HepG2 (cell line): ENCODE measurements at regions not wholly inside any gene's neighbourhood (a gene's known extent, or its start where the extent isn't known, plus 50 kb on each side); places are given as distances from the start of the nearest gene placed in this dataset.

Source experiments
- ATAC-seq: fragments of 200-7000 bp; cut with Tn5 transposase; 3 replicates; pipeline ENCODE4 v1.9.1; 2020; ENCODE audit warnings: mild to moderate bottlenecking, moderate library complexity
- BruUV-seq: library from RNA; stranded (reverse); fragments of 400-500 nt; replicated peaks from 2 replicates; lab custom pipeline; 2021; lab: Mats Ljungman, UMichigan
- CTCF ChIA-PET: fragments of 300-600 bp; formaldehyde crosslinking; extraction: SDS; loops from one replicate; lab custom pipeline; 2021; ENCODE audit warnings: low total read pairs, inconsistent platforms, low intra/inter-chr PET ratio; lab: Yijun Ruan, JAX
- POLR2A ChIA-PET: fragments of 350-600 bp; sonication (Branson Sonifier 250); formaldehyde crosslinking; loops from one replicate; lab custom pipeline; 2020; ENCODE audit warnings: antibody characterized with exemption, inconsistent platforms; lab: Yijun Ruan, JAX
- DNase-seq: peaks from one replicate; pipeline ENCODE4 v3.0.0-alpha.2; 2015; ENCODE audit warnings: low spot score
- FAIRE-seq: peaks from 3 replicates; lab custom pipeline; 2011; peaks lifted over from hg19 to GRCh38; lab: Jason Lieb, UNC
- H2AFZ ChIP-seq: one replicate; pipeline ENCODE4 v1.6.1; 2011; ENCODE audit warnings: low read length, inconsistent platforms
- H3K27ac ChIP-seq: fragments of 300-600 bp; 3 replicates; pipeline ENCODE4 v1.8.0; 2011; ENCODE audit warnings: mixed run types, mild to moderate bottlenecking, mixed read lengths, low read length, inconsistent platforms; ENCODE audit not compliant: insufficient read depth; ENCODE audit errors: extremely low read length
- H3K27me3 ChIP-seq, 2 experiments: fragments of 200-600 bp in 1 of 2; 2 replicates in 1 of 2; 3 replicates in 1 of 2; pipeline versions ENCODE4 v1.6.0 to v1.8.0; 2011; ENCODE audit warnings: low read length in 2 of 2, mild to moderate bottlenecking in 2 of 2, moderate library complexity in 2 of 2, inconsistent platforms in 1 of 2; ENCODE audit not compliant: insufficient read depth in 2 of 2, control insufficient read depth in 1 of 2
- H3K36me3 ChIP-seq, 2 experiments: fragments of 200-600 bp in 1 of 2; replicated peaks in 1 of 2; 2 replicates in 1 of 2; 3 replicates in 1 of 2; pipeline versions ENCODE4 v1.5.1 to v1.8.0; 2011; ENCODE audit warnings: low read length in 2 of 2, inconsistent platforms in 1 of 2; ENCODE audit not compliant: insufficient read depth in 2 of 2, control insufficient read depth in 1 of 2
- H3K4me1 ChIP-seq: 2 replicates; pipeline ENCODE4 v1.5.1; 2012; ENCODE audit warnings: low read length, inconsistent platforms; ENCODE audit not compliant: insufficient read depth
- H3K4me2 ChIP-seq: 2 replicates; pipeline ENCODE4 v1.6.0; 2011; ENCODE audit warnings: low read depth, low read length, inconsistent platforms
- H3K4me3 ChIP-seq, 3 experiments: fragments of 200-600 bp in 1 of 3; sonication (generic), shearing (Covaris generic) in 1 of 3; replicated peaks in 1 of 3; 2 replicates each; pipeline ENCODE4 v1.5.1; 2011 to 2016; ENCODE audit warnings: low read length in 3 of 3, inconsistent platforms in 2 of 3, low read depth in 2 of 3, mild to moderate bottlenecking in 2 of 3, control low read depth in 1 of 3, mixed read lengths in 1 of 3; ENCODE audit not compliant: insufficient read depth in 1 of 3
- H3K79me2 ChIP-seq: one replicate; pipeline ENCODE4 v1.6.1; 2011; ENCODE audit warnings: low read length, inconsistent platforms; ENCODE audit not compliant: insufficient read depth
- H3K9ac ChIP-seq: 2 replicates; pipeline ENCODE4 v1.6.0; 2011; ENCODE audit warnings: mild to moderate bottlenecking, low read depth, low read length, inconsistent platforms; ENCODE audit not compliant: insufficient read depth
- H3K9me3 ChIP-seq: 2 replicates; pipeline ENCODE4 v1.5.1; 2012; ENCODE audit warnings: mild to moderate bottlenecking, low read length
- H4K20me1 ChIP-seq: 2 replicates; pipeline ENCODE4 v1.6.0; 2011; ENCODE audit warnings: inconsistent platforms, mild to moderate bottlenecking, low read length, moderate library complexity; ENCODE audit not compliant: insufficient read depth
- CBX2 ChIP-seq, 2 experiments: fragments of 200-600 bp in 1 of 2; sonication (generic); formaldehyde crosslinking in 1 of 2; IDR thresholded peaks; 2 replicates each; pipeline versions ENCODE4 v1.7.0 to v1.8.1; 2018 to 2022; ENCODE audit warnings: low read depth in 2 of 2, low read length in 1 of 2, mild to moderate bottlenecking in 1 of 2, missing genetic modification reagents in 1 of 2
- CBX5 ChIP-seq: sonication (generic); formaldehyde crosslinking; IDR thresholded peaks from 2 replicates; pipeline ENCODE4 v1.4.0; 2020; ENCODE audit warnings: missing genetic modification reagents, borderline replicate concordance
- FOSL1 ChIP-seq: sonication (generic); formaldehyde crosslinking; IDR thresholded peaks from 2 replicates; pipeline ENCODE4 v1.9.0; 2021; ENCODE audit warnings: missing genetic modification reagents, borderline replicate concordance
- FOSL2 ChIP-seq: sonication (generic); formaldehyde crosslinking; IDR thresholded peaks from 2 replicates; pipeline ENCODE4 v1.4.0; 2020; ENCODE audit warnings: missing genetic modification reagents
- FOXJ3 ChIP-seq: sonication (generic); formaldehyde crosslinking; IDR thresholded peaks from 2 replicates; pipeline ENCODE4 v1.4.0; 2020; ENCODE audit warnings: missing genetic modification reagents, mild to moderate bottlenecking, borderline replicate concordance
- JARID2 ChIP-seq: sonication (generic); formaldehyde crosslinking; IDR thresholded peaks from 2 replicates; pipeline ENCODE4 v1.8.1; 2023; ENCODE audit warnings: missing genetic modification reagents, inconsistent platforms; ENCODE audit not compliant: insufficient replicate concordance
- JUN ChIP-seq: sonication (generic); formaldehyde crosslinking; IDR thresholded peaks from 2 replicates; pipeline ENCODE4 v1.4.0; 2020; ENCODE audit warnings: mild to moderate bottlenecking, missing genetic modification reagents
- KLF9 ChIP-seq: IDR thresholded peaks from 2 replicates; pipeline ENCODE4 v1.6.1; 2016; ENCODE audit warnings: low read depth
- PRPF4 ChIP-seq: fragments of 200-400 bp; formaldehyde crosslinking; IDR thresholded peaks from 2 replicates; pipeline ENCODE4 v1.6.1; 2016; ENCODE audit warnings: low read length, low read depth; ENCODE audit not compliant: poor library complexity, severe bottlenecking
- YEATS2 ChIP-seq: sonication (generic); formaldehyde crosslinking; IDR thresholded peaks from 2 replicates; pipeline ENCODE4 v1.4.0; 2020; ENCODE audit warnings: missing genetic modification reagents, borderline replicate concordance
- ZNF510 ChIP-seq: sonication (generic); formaldehyde crosslinking; IDR thresholded peaks from 2 replicates; pipeline ENCODE4 v1.4.0; 2020; ENCODE audit warnings: low read depth, mild to moderate bottlenecking, missing genetic modification reagents
- WGBS: methylation state at CpG from one replicate; pipeline ENCODE4 v1.1.6; 2017; ENCODE audit warnings: low lambda C conversion rate; 5-methylcytosine and 5-hydroxymethylcytosine counted together
- in situ Hi-C: cut with HindIII; loops from 2 replicates; pipeline ENCODE4 v1.10.0; 2017; ENCODE audit warnings: low pct_unique_long_range_greater_than_20kb; ENCODE audit not compliant: extremely low pct_ligation_motif_present
- intact Hi-C: fragments of 100-400 bp; cut with micrococcal nuclease; formaldehyde crosslinking; loops from one replicate; pipeline ENCODE4 v1.10.0; 2022; ENCODE audit not compliant: unreplicated experiment
- TF ChIP-seq, protein P1 (sequence below): sonication (generic); formaldehyde crosslinking; IDR thresholded peaks from 2 replicates; pipeline ENCODE4 v1.4.0; 2020; ENCODE audit warnings: missing genetic modification reagents
- TF ChIP-seq, protein P2 (sequence below): sonication (generic); formaldehyde crosslinking; IDR thresholded peaks from 2 replicates; pipeline ENCODE4 v1.5.1; 2020; ENCODE audit warnings: missing genetic modification reagents, mild to moderate bottlenecking, borderline replicate concordance
- TF ChIP-seq, protein P3 (sequence below): IDR thresholded peaks from 2 replicates; pipeline ENCODE4 v1.6.1; 2012; ENCODE audit warnings: low read length, improper control_type of control experiment
- TF ChIP-seq, protein P4 (sequence below): IDR thresholded peaks from 2 replicates; pipeline ENCODE4 v1.6.1; 2012; ENCODE audit warnings: inconsistent platforms

DNA sequence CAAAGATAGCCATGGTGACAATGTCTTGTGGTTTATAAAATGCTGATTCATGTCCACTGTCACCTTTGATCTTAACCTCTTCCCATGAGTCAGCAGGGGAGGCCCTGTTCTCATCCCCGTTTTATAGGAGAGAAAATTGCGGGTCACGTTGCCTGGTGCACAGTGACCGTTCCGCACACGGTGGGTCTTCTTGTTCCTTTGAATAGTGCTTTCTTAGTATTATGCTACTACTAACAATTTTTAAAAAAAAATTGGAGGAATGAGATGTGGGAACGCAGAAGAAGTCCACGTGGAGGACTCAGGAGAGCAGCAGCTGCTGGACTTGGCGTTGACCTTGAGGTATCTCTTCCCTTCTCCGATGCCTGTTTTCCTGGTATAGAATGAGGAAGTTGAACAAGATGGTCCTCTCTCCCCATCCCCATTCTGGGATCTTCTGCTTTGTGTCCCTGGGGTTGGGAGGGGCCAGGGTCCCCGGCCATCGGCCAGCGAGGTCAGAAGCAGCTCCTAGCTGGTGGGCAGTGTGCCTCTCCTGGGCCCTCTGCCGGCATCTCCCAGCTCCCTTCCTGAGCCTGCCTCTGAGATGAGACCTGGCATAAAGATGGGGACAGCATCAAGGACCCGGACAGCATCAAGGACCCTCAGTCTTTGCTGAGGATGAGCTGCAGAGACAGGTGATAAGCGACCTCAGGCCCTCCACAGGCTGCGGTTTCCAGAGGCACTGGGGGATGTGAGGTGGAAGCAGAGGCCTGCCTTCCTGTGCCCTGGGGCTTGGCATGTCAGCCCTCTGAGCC is 143.9 kb downstream of the C9orf50 start:
- FAIRE-seq (no peak), DNase-seq (peak; percentile 61), ATAC-seq (peak; percentile 53)
- ChIA-PET CTCF (no interaction called here), POLR2A (interaction anchor here (0.7 to 1.6 kb wide), 6 partner anchors 9 to 299 kb away, joined by 3 to 10 read pairs (median 5); partner anchors contain the start of gene IER5L)
- Histone ChIP-seq H3K4me3 (peak overlapping the region; percentile 2 to 44 (median 25); a peak in 4 of 6 replicates), H3K36me3 (no peaks in the 10 kb centered on the region), H3K4me1 (peaks cover 80% of the 10 kb centered on the region), H4K20me1 (no peaks in the 10 kb centered on the region), H3K9ac (no peak overlapping the region), H3K9me3 (no peaks in the 10 kb centered on the region; the same call in 1 of the 2 replicates), H3K27ac (no peak overlapping the region), H2AFZ (no peak overlapping the region), H3K4me2 (peak overlapping the region; percentile 76), H3K27me3 (no peaks in the 10 kb centered on the region), H3K79me2 (no peaks in the 10 kb centered on the region)
- intact Hi-C loops, result loop anchor here (5.0 kb wide), 2 partner anchors 70 to 135 kb away; no protein-coding TSS in a partner anchor
- WGBS, result 4% methylated on average over 10 of the region's 17 CpGs
- BruUV-seq, result TSS peak; percentile 78
- in situ Hi-C loops, result loop anchor here (10.0 kb wide), 1 partner anchor 302 kb away; the partner anchor contains the start of gene IER5L
- no peak for TF ChIP-seq FOSL1 (CRISPR knock-in tag)
- no peak for TF ChIP-seq FOXJ3 (CRISPR knock-in tag)
- TF ChIP-seq, protein P1, sequence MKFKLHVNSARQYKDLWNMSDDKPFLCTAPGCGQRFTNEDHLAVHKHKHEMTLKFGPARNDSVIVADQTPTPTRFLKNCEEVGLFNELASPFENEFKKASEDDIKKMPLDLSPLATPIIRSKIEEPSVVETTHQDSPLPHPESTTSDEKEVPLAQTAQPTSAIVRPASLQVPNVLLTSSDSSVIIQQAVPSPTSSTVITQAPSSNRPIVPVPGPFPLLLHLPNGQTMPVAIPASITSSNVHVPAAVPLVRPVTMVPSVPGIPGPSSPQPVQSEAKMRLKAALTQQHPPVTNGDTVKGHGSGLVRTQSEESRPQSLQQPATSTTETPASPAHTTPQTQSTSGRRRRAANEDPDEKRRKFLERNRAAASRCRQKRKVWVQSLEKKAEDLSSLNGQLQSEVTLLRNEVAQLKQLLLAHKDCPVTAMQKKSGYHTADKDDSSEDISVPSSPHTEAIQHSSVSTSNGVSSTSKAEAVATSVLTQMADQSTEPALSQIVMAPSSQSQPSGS (CRISPR knock-in tag), result no peak
- no peak for TF ChIP-seq PRPF4
- TF ChIP-seq CBX2 (IDR thresholded peaks at IDR 0.05; ENCODE audit: low read depth, low read length), result no peak
- TF ChIP-seq CBX2 (CRISPR knock-in tag; IDR thresholded peaks at IDR 0.05; ENCODE audit: low read depth), result no peak
- TF ChIP-seq, protein P2, sequence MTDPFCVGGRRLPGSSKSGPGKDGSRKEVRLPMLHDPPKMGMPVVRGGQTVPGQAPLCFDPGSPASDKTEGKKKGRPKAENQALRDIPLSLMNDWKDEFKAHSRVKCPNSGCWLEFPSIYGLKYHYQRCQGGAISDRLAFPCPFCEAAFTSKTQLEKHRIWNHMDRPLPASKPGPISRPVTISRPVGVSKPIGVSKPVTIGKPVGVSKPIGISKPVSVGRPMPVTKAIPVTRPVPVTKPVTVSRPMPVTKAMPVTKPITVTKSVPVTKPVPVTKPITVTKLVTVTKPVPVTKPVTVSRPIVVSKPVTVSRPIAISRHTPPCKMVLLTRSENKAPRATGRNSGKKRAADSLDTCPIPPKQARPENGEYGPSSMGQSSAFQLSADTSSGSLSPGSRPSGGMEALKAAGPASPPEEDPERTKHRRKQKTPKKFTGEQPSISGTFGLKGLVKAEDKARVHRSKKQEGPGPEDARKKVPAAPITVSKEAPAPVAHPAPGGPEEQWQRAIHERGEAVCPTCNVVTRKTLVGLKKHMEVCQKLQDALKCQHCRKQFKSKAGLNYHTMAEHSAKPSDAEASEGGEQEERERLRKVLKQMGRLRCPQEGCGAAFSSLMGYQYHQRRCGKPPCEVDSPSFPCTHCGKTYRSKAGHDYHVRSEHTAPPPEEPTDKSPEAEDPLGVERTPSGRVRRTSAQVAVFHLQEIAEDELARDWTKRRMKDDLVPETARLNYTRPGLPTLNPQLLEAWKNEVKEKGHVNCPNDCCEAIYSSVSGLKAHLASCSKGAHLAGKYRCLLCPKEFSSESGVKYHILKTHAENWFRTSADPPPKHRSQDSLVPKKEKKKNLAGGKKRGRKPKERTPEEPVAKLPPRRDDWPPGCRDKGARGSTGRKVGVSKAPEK (CRISPR knock-in tag), result no peak
- TF ChIP-seq FOSL2 (CRISPR knock-in tag), result peak; percentile 57
- no peak; the same call in 1 of the 2 replicates for TF ChIP-seq CBX5 (CRISPR knock-in tag)
- TF ChIP-seq JUN (CRISPR knock-in tag), result no peak
- no peak for TF ChIP-seq KLF9 (CRISPR knock-in tag)
- no peak for TF ChIP-seq ZNF510 (CRISPR knock-in tag)
- no peak for TF ChIP-seq JARID2
- TF ChIP-seq, protein P3, sequence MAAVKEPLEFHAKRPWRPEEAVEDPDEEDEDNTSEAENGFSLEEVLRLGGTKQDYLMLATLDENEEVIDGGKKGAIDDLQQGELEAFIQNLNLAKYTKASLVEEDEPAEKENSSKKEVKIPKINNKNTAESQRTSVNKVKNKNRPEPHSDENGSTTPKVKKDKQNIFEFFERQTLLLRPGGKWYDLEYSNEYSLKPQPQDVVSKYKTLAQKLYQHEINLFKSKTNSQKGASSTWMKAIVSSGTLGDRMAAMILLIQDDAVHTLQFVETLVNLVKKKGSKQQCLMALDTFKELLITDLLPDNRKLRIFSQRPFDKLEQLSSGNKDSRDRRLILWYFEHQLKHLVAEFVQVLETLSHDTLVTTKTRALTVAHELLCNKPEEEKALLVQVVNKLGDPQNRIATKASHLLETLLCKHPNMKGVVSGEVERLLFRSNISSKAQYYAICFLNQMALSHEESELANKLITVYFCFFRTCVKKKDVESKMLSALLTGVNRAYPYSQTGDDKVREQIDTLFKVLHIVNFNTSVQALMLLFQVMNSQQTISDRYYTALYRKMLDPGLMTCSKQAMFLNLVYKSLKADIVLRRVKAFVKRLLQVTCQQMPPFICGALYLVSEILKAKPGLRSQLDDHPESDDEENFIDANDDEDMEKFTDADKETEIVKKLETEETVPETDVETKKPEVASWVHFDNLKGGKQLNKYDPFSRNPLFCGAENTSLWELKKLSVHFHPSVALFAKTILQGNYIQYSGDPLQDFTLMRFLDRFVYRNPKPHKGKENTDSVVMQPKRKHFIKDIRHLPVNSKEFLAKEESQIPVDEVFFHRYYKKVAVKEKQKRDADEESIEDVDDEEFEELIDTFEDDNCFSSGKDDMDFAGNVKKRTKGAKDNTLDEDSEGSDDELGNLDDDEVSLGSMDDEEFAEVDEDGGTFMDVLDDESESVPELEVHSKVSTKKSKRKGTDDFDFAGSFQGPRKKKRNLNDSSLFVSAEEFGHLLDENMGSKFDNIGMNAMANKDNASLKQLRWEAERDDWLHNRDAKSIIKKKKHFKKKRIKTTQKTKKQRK, result no peak
- peak; percentile 44; the same call in 1 of the 2 replicates for TF ChIP-seq YEATS2
- TF ChIP-seq, protein P4, sequence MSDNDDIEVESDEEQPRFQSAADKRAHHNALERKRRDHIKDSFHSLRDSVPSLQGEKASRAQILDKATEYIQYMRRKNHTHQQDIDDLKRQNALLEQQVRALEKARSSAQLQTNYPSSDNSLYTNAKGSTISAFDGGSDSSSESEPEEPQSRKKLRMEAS, result peak; percentile 35; the same call in 1 of the 2 replicates
